Caco-2 (cell line): ENCODE measurements at regions not wholly inside any gene's neighbourhood (a gene's known extent, or its start where the extent isn't known, plus 50 kb on each side); places are given as distances from the start of the nearest gene placed in this dataset.

ENCODE experiments used
- BruUV-seq: library from RNA; stranded (reverse); fragments of 400-500 nt; replicated peaks from 2 replicates; lab custom pipeline; 2021; lab: Mats Ljungman, UMichigan
- CTCF ChIA-PET: fragments of 300-600 bp; sonication (Branson Sonifier 250); formaldehyde crosslinking; loops from one replicate; lab custom pipeline; 2022; ENCODE audit warnings: antibody characterized with exemption; lab: Charles Lee
- POLR2A ChIA-PET: fragments of 300-600 bp; sonication (Branson Sonifier 250); formaldehyde crosslinking; loops from one replicate; lab custom pipeline; 2022; ENCODE audit warnings: antibody characterized with exemption; lab: Charles Lee
- DNase-seq, 2 experiments: peaks; one replicate each; pipeline versions ENCODE4 v3.0.0 to v3.0.0-alpha.2; 2020 to 2022
- H3K27me3 ChIP-seq: replicated peaks from 2 replicates; pipeline ENCODE4 v1.6.0; 2011; ENCODE audit warnings: low read length; ENCODE audit not compliant: control insufficient read depth, insufficient read depth
- H3K36me3 ChIP-seq: 2 replicates; pipeline ENCODE4 v1.5.1; 2011; ENCODE audit warnings: low read length; ENCODE audit not compliant: control insufficient read depth, insufficient read depth
- H3K4me1 ChIP-seq: fragments of 250-450 bp; sonication (Bioruptor Pico); 2 replicates; pipeline ENCODE4 v1.5.1; 2020; ENCODE audit warnings: mild to moderate bottlenecking
- H3K4me3 ChIP-seq: 2 replicates; pipeline ENCODE4 v1.5.1; 2011; ENCODE audit warnings: low read depth, mild to moderate bottlenecking, control low read depth, low read length
- H3K9me3 ChIP-seq: fragments of 250-450 bp; sonication (Bioruptor Pico); 2 replicates; pipeline ENCODE4 v1.5.1; 2020; ENCODE audit warnings: mild to moderate bottlenecking, moderate library complexity
- H3K27ac Mint-ChIP-seq: one replicate; pipeline ENCODE4 v1.8.0; 2022; ENCODE audit warnings: mixed read lengths; ENCODE audit not compliant: unreplicated experiment
- H3K27me3 Mint-ChIP-seq: one replicate; pipeline ENCODE4 v1.8.0; 2022; ENCODE audit warnings: mixed read lengths; ENCODE audit not compliant: insufficient read depth, unreplicated experiment
- H3K36me3 Mint-ChIP-seq: one replicate; pipeline ENCODE4 v1.8.0; 2022; ENCODE audit warnings: mild to moderate bottlenecking, mixed read lengths; ENCODE audit not compliant: insufficient read depth, unreplicated experiment
- H3K4me1 Mint-ChIP-seq: one replicate; pipeline ENCODE4 v1.8.0; 2022; ENCODE audit warnings: low read depth, mixed read lengths; ENCODE audit not compliant: unreplicated experiment
- H3K4me3 Mint-ChIP-seq: one replicate; pipeline ENCODE4 v1.8.0; 2022; ENCODE audit warnings: mild to moderate bottlenecking, moderate library complexity, mixed read lengths; ENCODE audit not compliant: unreplicated experiment
- H3K9me3 Mint-ChIP-seq: one replicate; pipeline ENCODE4 v1.8.0; 2022; ENCODE audit warnings: mixed read lengths; ENCODE audit not compliant: unreplicated experiment
- CTCF ChIP-seq, 2 experiments: fragments of 200-600 bp in 1 of 2; IDR thresholded peaks; 1 replicate in 1 of 2; 2 replicates in 1 of 2; pipeline versions ENCODE4 v1.5.1 to v1.8.0; 2011 to 2022; ENCODE audit warnings: antibody characterized with exemption in 1 of 2, control low read depth in 1 of 2, inconsistent platforms in 1 of 2, low read depth in 1 of 2, low read length in 1 of 2, mild to moderate bottlenecking in 1 of 2, moderate library complexity in 1 of 2; ENCODE audit not compliant: insufficient read depth in 1 of 2, severe bottlenecking in 1 of 2, unreplicated experiment in 1 of 2
- intact Hi-C: fragments of 100-400 bp; cut with micrococcal nuclease; formaldehyde crosslinking; loops from one replicate; pipeline ENCODE4 v1.10.0; 2022; ENCODE audit not compliant: unreplicated experiment

GRCh38 chr5:108602830-108603229 lies 144.9 kb upstream of the FER start:
- no peaks in the 10 kb centered on the region for H3K36me3 Mint-ChIP-seq
- POLR2A ChIA-PET = no interaction called here
- H3K9me3 ChIP-seq = no peaks in the 10 kb centered on the region
- no peak overlapping the region for H3K4me3 ChIP-seq
- no peak overlapping the region for H3K27ac Mint-ChIP-seq
- H3K4me3 Mint-ChIP-seq = no peak overlapping the region
- H3K27me3 Mint-ChIP-seq = peaks cover 12% of the 10 kb centered on the region
- no peaks in the 10 kb centered on the region for H3K36me3 ChIP-seq
- H3K4me1 ChIP-seq = no peaks in the 10 kb centered on the region
- no peaks in the 10 kb centered on the region for H3K27me3 ChIP-seq
- intact Hi-C loops = no loop called here
- CTCF ChIA-PET = no interaction called here
- no peaks in the 10 kb centered on the region for H3K4me1 Mint-ChIP-seq
- no TSS peak for BruUV-seq
- DNase-seq = no peak
- TF ChIP-seq CTCF (IDR thresholded peaks at IDR 0.05; ENCODE audit: insufficient read depth in 1 of 2, low read depth in 1 of 2, low read length in 1 of 2, severe bottlenecking in 1 of 2, unreplicated experiment in 1 of 2) = no peak
- no peaks in the 10 kb centered on the region for H3K9me3 Mint-ChIP-seq

DNA sequence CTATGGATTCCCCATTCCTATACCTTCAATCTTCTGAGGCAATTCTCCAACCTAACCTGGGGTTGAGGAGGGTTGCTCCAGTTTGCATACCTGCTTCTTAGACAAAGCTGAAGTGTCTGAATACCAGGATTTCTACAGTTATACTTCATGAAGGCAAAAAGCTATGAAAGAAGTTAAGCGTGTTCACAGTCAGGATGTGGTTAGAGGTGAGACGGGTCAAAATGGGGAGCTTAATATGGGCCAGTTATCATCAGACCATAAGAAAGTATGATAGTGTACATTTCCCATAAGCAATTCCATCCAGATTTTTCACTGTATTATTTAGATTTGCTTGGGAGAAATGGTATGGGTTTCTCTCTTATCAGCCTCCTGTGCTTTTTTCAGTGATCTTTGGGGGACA lies 156.9 kb upstream of the FER start:
- H3K9me3 ChIP-seq = no peaks in the 10 kb centered on the region
- H3K4me3 ChIP-seq = no peak overlapping the region
- DNase-seq = no peak
- H3K27me3 ChIP-seq = no peaks in the 10 kb centered on the region
- no peak overlapping the region for H3K27ac Mint-ChIP-seq
- TF ChIP-seq CTCF (IDR thresholded peaks at IDR 0.05; ENCODE audit: insufficient read depth in 1 of 2, low read depth in 1 of 2, low read length in 1 of 2, severe bottlenecking in 1 of 2, unreplicated experiment in 1 of 2) = no peak
- no peaks in the 10 kb centered on the region for H3K9me3 Mint-ChIP-seq
- intact Hi-C loops = no loop called here
- no TSS peak for BruUV-seq
- ChIA-PET CTCF (no interaction called here), POLR2A (no interaction called here)
- H3K4me3 Mint-ChIP-seq = no peak overlapping the region
- no peaks in the 10 kb centered on the region for H3K36me3 ChIP-seq
- H3K4me1 ChIP-seq = no peaks in the 10 kb centered on the region
- no peaks in the 10 kb centered on the region for H3K36me3 Mint-ChIP-seq
- H3K27me3 Mint-ChIP-seq = peaks cover 2% of the 10 kb centered on the region
- H3K4me1 Mint-ChIP-seq = no peaks in the 10 kb centered on the region

DNA sequence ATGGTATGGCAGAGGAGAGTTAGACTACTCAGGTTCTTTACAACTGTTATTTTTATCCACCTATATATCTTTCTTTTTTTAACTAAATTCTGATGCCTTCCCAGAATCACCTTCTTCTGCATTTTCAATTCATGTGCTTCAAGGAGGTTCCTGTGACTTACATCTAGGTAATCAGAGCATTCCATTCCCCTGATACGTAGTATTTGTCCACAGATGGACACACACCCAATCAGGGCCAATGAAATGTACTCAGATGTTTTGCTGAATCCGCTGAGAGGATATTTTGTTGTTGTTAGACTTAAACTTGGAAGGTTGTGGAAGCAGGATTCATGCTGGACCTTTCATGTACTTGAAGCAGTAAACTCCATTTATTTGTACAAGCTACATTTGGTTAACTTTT lies 159.4 kb upstream of the FER start:
- DNase-seq = no peak
- Histone ChIP-seq H3K4me1 (no peaks in the 10 kb centered on the region), H3K36me3 (no peaks in the 10 kb centered on the region), H3K9me3 (no peaks in the 10 kb centered on the region), H3K4me3 (no peak overlapping the region), H3K27me3 (no peaks in the 10 kb centered on the region)
- H3K9me3 Mint-ChIP-seq = no peaks in the 10 kb centered on the region
- H3K4me1 Mint-ChIP-seq = no peaks in the 10 kb centered on the region
- no peak overlapping the region for H3K27ac Mint-ChIP-seq
- no TSS peak for BruUV-seq
- POLR2A ChIA-PET = no interaction called here
- intact Hi-C loops = no loop called here
- no peaks in the 10 kb centered on the region for H3K36me3 Mint-ChIP-seq
- H3K27me3 Mint-ChIP-seq = peaks cover 2% of the 10 kb centered on the region
- no peak for TF ChIP-seq CTCF (IDR thresholded peaks at IDR 0.05; ENCODE audit: insufficient read depth in 1 of 2, low read depth in 1 of 2, low read length in 1 of 2, severe bottlenecking in 1 of 2, unreplicated experiment in 1 of 2)
- H3K4me3 Mint-ChIP-seq = no peak overlapping the region
- CTCF ChIA-PET = no interaction called here
